GM12864 (cell line): ENCODE measurements at regions not wholly inside any gene's neighbourhood (a gene's known extent, or its start where the extent isn't known, plus 50 kb on each side); places are given as distances from the start of the nearest gene placed in this dataset.

Experiments
- DNase-seq: peaks from one replicate; pipeline ENCODE4 v3.0.0-alpha.2; 2011; ENCODE audit warnings: low read depth
- H3K4me3 ChIP-seq: 2 replicates; pipeline ENCODE4 v1.5.1; 2011; ENCODE audit warnings: mild to moderate bottlenecking, low read depth, low read length, control low read depth
- CTCF ChIP-seq: IDR thresholded peaks from 2 replicates; pipeline ENCODE4 v1.5.1; 2011; ENCODE audit warnings: low read depth, mild to moderate bottlenecking, moderate library complexity, low read length, control low read depth, inconsistent platforms; ENCODE audit errors: missing control alignments

DNA sequence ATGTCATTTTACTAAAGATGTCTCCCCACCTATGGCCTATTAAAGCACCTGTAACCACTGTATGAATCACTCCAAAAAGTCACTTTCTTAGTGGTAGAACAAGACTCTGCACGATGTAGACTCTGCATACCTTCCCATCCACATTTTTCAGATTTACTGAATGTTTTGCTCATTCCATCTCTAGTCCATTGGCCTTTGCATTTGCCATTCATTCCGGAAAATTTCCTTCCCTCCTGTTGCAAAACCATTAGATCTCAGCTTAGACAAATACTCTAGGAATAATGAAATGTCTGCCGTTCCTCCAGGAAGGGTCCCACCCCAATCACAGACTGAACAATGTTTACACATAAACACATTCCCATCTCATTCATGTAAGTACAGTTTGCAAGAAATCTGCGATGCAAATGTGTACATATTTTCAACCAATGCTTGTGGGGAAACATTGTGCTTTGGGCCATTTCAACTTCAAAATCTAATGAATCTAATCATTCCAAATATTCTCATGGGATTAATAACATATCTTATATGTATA lies 146.3 kb upstream of the XYLT1 start:
- no peak for TF ChIP-seq CTCF
- no peak overlapping the region for H3K4me3 ChIP-seq
- DNase-seq: no peak

DNA sequence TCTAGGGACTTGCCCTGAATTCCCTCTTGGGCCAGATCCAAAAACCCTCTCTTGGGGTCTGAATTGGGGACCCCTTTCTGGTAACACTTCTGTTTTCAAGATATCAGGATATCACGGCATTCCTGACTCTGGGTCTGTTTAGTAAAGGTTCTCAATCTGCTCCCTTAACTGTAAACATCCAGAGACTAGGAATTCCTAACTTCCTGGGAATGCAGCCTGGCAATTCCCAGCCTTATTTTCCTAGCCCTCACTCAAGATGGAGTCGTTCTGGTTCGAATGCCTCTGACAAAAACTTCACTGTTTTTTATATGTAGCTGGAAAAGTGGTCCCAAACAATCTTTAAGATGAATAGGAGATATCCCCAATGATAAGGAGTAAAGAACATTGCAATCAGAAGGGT lies 141.6 kb upstream of the XYLT1 start:
- no peak overlapping the region for H3K4me3 ChIP-seq
- no peak for TF ChIP-seq CTCF
- DNase-seq: no peak

- no peak overlapping the region for H3K4me3 ChIP-seq
- TF ChIP-seq CTCF: no peak
- DNase-seq: no peak
Measured at GRCh38 chr16:17607609-17608008, 136.8 kb upstream of the XYLT1 start.

- H3K4me3 ChIP-seq: no peak overlapping the region
- DNase-seq: no peak
- no peak for TF ChIP-seq CTCF
Measured at GRCh38 chr16:17607075-17607509, 136.3 kb upstream of the XYLT1 start.

DNA sequence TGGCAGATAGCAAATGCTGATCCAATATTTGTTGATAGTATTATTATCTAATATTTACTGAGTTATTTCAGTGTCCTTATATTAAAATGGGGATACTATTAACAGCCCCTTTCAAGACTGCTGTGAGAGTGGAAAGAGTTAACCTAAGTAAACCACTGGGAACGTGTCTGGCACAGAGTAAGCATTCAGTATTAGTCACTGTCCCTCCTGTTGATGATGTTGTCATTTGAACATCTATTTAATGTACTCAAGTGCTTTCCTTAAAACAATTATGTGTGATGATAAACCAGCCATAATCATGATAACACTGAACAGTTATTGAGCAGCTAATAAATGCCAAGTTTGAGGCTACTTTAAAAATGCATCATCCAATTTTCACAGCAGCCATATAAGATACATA lies 135.7 kb upstream of the XYLT1 start:
- H3K4me3 ChIP-seq: no peak overlapping the region
- no peak for DNase-seq
- TF ChIP-seq CTCF: no peak

DNA sequence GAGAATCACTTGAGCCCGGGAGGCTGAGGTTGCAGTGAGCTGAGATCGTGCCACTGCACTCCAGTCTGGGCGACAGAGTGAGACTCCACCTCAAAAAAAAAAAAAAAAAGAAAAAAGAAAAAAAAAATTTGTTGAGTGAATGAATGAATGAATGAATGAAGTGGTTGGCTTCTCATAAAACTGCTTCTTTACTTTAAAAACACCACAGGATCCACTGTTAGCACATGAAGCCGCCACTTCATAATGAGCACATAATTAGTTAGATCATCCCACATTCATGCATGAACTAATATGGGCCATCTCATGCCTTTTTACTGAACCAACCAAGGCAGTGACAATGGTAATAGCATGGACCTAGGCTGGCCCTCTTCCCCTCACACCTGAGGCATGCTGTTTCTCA lies 135.0 kb upstream of the XYLT1 start:
- no peak for DNase-seq
- H3K4me3 ChIP-seq: no peak overlapping the region
- TF ChIP-seq CTCF: no peak

GRCh38 chr16:17603626-17604025 lies 132.9 kb upstream of the XYLT1 start:
- TF ChIP-seq CTCF: no peak
- no peak for DNase-seq
- H3K4me3 ChIP-seq: no peak overlapping the region
